Retinal pigment epithelial cell (primary cell): ENCODE measurements at regions not wholly inside any gene's neighbourhood (a gene's known extent, or its start where the extent isn't known, plus 50 kb on each side); places are given as distances from the start of the nearest gene placed in this dataset.

ENCODE experiments used
- DNase-seq: peaks from one replicate; pipeline ENCODE4 v3.0.0-alpha.2; 2010; ENCODE audit warnings: low read depth
- H3K4me3 ChIP-seq: 2 replicates; pipeline ENCODE4 v1.5.1; 2011; ENCODE audit warnings: mild to moderate bottlenecking, low read length, control low read depth, moderate library complexity
- CTCF ChIP-seq: conservative IDR thresholded peaks from 2 replicates; pipeline ENCODE4 v1.5.1; 2011; ENCODE audit warnings: low read depth, low read length, control low read depth, inconsistent platforms

GRCh38 chr1:53406551-53407235 is 52.5 kb upstream of the DMRTB1 start:
- TF ChIP-seq CTCF, result no peak
- no peak for DNase-seq
- no peak overlapping the region for H3K4me3 ChIP-seq

- no peak for DNase-seq
- H3K4me3 ChIP-seq, result no peak overlapping the region
- TF ChIP-seq CTCF, result no peak
These were observed 51.0 kb upstream of the DMRTB1 start for GRCh38 chr1:53408013-53408754.

- DNase-seq, result no peak
- TF ChIP-seq CTCF, result no peak
- H3K4me3 ChIP-seq, result no peak overlapping the region
These were observed 50.5 kb upstream of the DMRTB1 start for GRCh38 chr1:53408755-53409129.

GRCh38 chr1:53409233-53409632 is 50.0 kb upstream of the DMRTB1 start:
- DNase-seq, result no peak

More at GRCh38 chr1:53409233-53409632, 50.0 kb upstream of the DMRTB1 start:
- no peak for TF ChIP-seq CTCF
- H3K4me3 ChIP-seq, result no peak overlapping the region
